ENCODE measurements at regions not wholly inside any gene's neighbourhood (a gene's known extent, or its start where the extent isn't known, plus 50 kb on each side); places are given as distances from the start of the nearest gene placed in this dataset.

GRCh38 chr3:137163958-137164357 lies 206.2 kb downstream of the IL20RB start:
- TF ChIP-seq CTCF (IDR thresholded peaks at IDR 0.05): no peak
- no peak for TF ChIP-seq POLR2AphosphoS5 (IDR thresholded peaks at IDR 0.05; ENCODE audit: insufficient read depth in 1 of 2, low read depth in 1 of 2)
